SHP77 (cell line): ENCODE measurements at regions not wholly inside any gene's neighbourhood (a gene's known extent, or its start where the extent isn't known, plus 50 kb on each side); places are given as distances from the start of the nearest gene placed in this dataset.
"Not testable (repeated sequence)": the region's sequence is repeated elsewhere in the genome, so short reads cannot be mapped to it uniquely, and the experiment has no call there.

Source experiments
- DNase-seq, 2 experiments: peaks; one replicate each; lab custom pipeline; 2025; lab: John Stamatoyannopoulos, UW

DNA sequence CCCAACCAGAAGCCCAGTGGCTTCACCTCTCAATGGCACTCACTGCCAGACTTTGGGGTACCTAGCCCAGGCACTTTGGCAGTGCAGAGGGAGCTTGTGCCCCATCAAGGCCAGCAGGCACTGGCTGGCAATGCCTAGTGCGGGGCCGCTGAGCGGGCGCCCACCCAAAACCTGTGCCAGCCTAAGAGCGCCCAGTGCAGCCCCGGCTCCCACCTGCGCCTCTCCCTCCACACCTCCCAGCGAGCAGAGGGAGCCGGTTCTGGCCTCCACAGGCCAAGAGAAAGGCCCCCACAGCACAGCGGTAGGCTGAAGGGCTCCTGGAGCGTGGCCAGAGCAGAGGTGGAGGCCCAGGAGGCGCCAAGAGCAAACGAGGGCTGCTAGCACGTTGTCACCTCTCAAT is 930.8 kb downstream of the IPMK start:
- DNase-seq, result no peak

DNA sequence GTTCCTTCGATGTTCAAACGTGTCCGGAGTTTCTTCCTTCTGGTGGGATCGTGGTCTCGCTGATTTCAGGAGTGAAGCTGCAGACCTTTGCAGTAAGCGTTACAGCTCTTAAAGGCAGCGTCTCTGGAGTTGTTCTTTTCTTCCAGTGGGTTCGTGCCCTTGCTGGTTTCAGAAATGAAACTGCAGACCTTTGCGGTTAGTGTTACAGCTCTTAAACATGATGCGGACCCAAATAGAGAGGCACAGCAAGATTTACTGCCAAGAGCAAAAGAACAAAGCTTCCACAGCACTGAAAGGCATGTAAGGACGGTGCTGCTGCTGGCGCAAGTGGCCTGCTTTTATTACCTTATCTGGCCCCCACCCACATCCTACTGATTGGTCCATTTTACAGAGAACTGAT is 931.4 kb downstream of the IPMK start:
- DNase-seq, result no peak

DNA sequence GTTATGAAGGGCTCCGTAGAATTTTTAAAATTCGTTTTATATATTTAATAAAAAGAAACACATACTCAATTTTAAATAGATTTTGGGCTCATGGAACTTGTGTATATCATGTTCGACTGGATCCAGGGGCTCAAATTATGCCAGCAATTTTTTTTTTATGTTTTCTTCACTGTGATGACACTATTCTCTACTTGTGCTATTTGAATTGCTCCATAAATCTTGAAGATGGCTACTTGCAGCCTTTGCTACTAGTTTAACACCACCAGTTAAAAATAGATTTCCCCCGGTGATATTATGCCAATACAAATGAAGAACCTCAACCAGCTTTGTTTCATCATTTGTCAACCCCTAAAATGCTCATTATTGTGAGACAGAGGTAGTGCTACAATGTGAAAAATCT is 933.2 kb downstream of the IPMK start:
- DNase-seq, result no peak

DNA sequence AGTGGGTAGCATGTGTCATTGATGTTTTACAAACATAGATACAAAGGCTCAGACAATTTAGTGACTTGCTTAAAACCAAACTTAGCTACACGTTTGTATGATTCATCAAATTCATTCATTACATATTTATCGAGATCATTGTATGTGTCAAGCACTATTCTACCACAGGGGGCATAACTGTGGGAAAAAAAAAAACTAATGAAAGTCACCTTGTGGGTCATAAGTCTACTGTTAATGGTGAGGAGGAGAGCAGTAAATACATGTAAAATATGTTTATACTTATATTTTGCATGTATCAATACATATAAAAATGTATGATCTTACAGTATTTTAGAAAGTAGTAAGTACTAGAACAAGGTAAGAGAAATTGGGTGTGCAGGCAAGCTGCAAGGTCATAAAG is 933.8 kb downstream of the IPMK start:
- no peak for DNase-seq

DNA sequence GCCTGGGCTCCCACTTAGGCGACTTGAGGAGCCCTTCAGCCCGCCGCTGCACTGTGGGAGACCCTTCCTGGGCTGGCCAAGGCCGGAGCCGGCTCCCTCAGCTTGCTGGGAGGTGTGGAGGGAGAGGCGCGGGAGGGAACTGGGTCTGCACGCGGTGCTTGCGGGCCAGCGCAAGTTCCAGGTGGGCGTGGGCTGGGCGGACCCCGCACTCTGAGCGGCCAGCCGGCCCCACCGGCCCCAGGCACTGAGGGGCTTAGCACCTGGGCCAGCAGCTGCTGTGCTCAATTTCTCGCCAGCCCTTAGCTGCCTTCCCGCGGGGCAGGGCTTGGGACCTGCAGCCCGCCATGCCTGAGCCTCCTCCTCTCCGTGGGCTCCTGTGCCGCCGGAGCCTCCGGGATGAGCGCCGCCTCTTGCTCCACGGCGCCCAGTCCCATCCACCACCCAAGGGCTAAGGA is 946.3 kb downstream of the IPMK start:
- not testable (repeated sequence) for DNase-seq

DNA sequence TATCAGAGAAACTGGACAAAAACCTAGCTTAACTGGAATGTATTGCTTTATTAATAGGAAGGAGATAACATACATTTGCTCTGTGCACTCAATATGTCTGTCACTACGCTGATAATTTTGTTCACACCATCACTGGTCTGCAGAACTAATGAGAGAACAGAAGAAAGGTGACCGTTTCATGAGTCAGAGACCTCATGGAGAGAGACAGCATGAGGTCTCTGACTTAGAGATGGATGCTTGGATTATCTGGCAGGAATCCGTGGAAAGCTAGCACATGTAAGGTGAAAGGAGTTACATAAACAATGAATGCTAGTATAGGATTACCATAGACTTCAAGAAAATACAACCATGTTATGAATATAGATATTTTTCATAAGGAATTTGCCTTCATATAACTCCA is 947.3 kb downstream of the IPMK start:
- DNase-seq, result no peak

DNA sequence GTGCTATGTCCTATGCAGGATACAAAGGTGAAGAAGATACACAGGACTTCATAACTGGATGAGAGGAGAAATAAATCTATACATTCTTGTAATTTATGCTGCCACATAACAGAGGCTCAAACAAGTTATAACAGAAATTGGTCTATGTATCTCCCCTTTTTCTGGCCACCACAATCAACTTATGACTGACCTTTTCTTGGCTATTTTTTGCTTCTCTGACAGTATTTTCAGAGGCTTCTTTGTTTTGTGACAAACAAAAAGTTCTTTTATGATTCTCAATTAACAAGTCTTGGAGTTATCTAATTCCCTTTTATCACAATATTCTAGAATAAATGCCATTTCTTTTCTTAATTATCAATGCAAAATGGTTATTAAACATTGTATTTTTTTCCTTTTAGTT is 953.0 kb upstream of the ZWINT start:
- no peak for DNase-seq

DNA sequence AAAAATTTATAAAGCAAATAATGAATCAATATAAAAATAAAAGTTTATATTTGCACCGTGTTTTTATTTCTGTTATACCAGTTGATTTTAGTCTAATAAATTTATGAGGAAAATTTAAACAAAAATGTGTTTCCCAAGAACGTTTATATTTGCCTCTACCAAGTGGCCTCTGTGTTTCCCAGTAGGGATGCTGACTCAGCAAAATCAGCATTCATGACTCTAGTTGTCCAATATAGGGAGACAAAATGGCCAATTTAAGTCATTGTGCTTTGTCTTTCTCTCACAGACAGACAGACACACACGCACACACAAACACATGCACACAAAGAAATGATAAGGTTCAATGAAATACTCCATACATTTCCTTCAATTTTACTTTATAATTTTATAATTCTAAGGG is 942.5 kb upstream of the ZWINT start:
- DNase-seq, result no peak

DNA sequence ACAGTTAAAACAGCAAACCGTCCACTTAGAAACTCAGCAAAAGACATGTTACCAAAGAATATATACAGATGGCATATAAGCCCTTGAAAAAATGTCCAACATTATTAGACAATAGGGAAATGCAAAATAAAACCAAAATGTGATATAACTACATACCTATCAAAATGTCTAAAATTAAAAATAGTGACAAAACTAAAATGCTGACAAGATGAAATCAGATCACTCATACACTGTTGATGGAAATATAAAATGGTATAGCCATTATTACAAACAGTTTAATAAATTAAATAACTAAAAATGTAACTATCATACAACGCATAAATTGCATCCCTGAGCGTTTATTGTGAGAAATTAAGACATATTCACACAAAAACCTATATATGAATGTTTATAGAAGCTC is 939.7 kb upstream of the ZWINT start:
- no peak for DNase-seq

DNA sequence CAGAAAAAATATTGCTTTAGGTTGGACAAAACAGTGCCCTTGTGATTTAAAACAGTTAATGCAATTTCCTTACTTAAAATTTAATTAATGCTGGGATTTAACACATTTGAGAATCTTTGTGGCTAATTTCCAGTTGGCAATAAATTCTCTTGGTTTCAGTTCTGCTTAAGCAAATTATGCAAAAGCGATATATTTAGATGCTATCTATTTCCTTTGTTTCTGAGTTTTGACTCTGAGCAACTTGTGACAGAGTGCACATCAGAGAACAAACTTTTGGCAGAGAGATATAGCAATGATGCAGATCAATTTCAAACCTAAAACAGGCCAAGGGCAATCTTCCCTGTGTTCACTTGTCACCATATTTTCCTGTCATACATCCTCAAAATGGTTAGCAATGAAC is 933.6 kb upstream of the ZWINT start:
- DNase-seq, result no peak

DNA sequence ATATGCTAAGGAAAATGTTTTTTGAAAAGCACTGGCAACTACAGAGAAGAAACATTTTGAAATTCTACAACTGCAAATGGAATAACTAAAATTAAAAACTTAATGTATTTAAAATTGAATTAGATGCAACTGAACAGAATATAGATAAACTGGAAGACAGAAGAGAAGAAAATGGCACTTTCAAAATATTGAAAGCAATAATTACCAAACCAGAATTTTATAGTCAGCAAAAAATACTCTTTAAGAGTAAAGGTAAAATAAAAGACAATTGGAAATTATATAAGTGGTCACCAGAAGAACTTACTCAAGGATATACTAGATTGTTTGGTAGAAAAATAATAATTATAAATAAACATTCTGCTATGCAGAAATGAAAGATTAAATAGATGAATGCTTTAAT is 927.7 kb upstream of the ZWINT start:
- DNase-seq, result no peak

DNA sequence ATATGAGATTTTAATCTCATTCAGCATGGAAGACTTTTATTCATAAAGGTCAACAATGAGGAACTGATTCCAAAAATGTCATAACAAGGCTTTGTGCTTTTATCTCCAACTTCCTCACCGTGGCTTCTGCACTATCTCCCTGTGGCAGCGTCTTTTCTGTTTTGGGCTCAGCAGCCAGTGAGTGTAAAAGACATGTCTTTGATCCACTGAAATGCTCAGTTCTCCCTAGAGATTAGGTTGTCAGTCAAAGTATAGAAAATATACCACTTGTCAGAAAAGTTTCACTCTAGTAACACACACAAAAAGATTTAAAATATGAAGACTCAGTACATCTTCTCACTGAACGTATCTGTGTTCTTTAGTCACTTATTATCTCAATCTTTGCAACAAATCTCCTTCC is 901.8 kb upstream of the ZWINT start:
- no peak for DNase-seq

DNA sequence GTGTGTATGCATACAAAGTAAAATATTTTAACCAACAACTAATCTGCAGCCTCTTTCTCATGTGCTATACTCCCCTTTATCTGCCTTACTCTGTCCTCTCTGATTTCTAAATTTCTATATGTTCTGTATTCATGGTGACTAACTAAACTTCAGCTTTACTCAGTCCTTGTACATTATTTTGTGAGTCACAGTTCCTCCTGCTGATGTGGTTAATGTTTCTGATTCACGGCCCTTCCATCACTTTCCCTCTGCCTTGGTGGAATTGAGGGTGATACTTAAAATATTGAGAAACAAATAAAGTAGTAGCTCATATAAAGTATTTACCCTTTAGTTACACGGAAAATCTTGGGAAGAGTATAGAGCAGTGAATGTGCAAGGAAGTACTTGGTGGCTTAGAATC is 899.1 kb upstream of the ZWINT start:
- DNase-seq, result no peak

DNA sequence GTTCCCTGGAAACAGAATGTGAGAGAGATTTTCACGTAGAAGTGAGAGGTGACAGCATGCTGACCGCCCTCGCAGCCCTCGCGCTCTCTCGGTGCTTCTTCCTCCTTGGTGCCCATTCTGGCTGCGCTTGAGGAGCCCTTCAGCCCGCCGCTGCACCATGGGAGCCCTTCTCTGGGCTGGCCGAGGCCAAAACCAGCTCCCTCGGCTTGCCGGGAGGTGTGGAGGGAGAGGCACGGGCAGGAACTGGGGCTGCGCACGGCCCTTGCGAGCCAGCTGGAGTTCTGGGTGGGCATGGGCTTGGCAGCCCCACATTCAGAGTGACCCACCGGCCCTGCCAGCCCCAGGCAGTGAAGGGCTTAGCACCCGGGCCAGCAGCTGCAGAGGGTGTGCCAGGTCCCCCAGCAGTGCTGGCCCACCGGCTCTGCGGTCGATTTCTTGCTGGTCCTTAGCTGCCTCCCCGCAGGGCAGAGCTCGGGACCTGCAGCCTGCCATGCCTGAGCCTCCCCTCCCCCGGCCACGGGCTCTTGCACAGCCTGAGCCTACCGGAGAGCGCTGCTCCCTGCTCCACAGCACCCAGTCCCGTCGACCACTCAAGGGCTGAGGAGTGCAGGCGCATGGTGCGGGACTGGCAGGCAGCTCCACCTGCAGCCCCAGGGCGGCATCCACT is 888.7 kb upstream of the ZWINT start:
- no peak for DNase-seq

DNA sequence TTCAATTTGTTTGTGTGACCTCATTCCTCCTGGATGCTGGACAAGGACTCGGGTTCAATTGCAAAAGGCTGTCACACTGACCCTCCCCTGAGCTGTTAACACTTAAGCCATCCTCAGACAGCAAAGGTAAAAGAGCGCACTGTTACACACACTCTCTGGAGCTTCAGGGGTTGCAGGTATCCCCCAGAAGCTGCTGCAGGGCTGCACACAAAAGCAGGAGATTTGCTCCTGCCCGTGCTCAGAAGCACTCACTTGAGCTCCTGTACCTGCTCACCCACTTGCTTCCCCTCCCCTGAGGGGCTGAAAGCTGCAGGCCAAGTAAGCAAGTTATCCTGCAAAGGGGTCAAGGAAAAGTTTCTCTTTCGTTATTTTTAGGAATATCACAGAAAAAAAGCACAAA is 886.2 kb upstream of the ZWINT start:
- no peak for DNase-seq

DNA sequence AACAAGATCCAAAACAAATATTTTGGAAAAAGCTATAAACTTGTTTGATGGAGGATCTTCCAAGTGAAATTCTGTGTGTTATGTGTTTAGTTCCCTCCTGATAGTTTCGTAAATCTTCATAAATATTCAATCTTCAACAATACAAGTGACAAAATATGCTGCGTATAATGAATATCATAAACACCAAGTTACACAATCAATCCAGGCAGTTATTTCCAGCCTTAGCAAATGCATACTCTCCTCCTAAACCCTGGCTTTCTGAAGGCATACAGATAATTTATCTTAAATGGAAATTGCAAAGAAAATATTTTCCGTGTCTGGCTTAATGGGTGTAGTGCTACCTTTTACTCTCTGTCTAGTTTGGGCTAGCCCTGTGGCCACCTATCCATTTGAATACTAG is 864.9 kb upstream of the ZWINT start:
- DNase-seq, result no peak

DNA sequence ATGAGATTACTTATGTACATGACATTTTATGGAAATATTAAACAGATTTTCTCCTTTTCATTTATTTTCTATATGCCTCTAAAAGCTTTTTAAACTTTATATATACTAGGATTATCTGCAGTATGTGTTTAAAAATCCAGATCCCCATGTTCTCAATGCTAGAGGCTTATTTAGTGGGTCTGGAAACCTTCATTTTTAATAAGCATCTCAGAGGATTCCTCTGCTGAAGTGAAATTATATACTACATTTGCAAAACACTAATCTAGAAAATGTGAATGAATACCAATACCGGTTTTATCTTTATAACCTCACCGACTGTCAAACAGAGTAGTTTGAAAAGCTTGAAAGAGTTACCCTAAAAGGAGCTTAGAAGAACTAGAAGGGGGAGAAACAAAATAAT is 863.8 kb upstream of the ZWINT start:
- no peak for DNase-seq

DNA sequence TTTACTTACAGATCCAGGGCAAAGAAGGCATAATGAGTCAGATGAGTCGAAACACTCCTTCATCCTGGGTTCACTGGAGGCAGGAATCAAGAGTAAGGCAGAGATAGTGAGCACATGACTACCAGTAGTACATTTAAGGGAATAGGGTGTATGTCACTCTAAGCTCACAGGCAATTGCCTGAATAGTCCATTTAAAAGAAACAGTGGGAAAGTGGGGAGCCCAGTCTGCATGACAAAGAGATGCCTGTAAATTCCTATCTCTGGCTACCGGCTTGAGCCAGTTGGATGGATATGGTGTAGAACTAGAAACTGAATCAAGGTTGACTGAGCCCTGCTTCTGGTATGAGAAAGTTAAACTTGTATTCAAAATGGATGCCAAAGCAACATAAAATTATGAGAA is 861.5 kb upstream of the ZWINT start:
- DNase-seq, result no peak

DNA sequence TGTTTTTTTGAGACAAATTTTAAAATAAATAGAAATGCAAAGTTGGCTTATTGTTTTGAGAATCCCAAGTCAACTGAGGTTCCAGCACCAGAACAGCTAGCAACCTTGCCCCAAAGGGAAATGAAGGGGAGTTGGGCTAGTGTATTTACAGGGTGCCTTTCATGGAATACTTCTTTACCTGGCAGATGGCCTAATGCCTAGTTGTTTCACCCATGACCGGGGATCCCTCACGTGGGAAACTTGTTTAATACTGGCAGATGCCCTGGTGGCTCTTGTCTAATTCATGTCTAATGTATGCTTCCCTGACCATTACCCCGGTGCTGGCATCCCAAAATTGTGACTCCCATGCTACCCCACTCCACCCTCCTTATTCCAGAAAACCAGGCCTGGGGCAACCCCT is 861.1 kb upstream of the ZWINT start:
- no peak for DNase-seq

DNA sequence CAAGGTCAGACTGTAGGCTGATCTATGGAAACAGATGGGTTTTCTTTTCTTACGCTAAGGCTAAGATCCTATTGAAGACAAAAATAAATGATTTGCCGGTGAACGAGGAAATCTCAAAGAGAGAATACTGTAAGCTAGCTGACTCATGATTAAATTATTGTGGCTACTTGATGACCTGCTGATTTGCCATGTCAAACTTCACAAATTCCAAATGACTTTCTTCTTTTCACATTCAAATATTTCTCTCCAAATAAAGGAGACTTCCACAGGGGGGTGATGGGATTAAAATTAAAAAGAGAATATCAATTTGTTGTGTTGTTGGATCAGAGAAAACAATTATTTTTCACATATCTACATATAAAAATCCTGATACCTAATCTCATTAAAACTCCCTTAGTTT is 860.6 kb upstream of the ZWINT start:
- DNase-seq, result no peak

DNA sequence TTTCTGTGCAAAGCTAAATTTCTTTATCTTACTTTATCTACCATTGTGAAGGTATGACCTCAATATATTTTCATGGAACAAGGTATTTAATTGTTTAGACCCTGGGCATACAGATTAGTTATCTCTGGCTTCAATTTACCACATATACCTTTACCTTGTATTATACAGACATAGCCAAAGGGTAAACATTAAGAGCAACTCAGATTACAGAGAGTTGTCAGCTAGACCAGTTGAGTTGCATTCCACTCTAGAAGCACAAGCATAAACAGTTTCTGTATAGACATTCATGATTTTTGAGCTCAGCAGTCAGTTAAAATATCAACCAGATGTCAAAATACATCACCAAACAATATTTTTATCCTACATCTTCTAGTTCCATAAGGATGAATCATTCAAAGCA is 857.3 kb upstream of the ZWINT start:
- no peak for DNase-seq

DNA sequence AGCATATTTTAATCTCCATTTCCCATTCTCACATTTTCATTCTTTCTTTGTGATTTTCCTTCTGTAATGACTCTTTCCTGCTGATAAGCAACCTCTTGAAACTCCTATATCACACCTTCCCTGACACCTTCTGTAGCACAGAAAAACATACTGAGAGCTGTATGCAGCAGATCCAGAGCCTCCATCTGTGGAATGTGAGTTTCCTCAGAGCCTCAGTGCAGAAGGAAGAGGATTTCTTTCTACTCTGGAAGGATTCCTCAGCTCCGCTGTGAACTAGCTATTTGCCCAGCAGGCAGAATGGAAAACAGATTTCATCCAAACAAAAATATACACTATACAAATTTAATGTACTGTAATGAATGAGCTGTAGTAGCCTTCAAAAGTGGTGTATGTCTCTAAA is 841.3 kb upstream of the ZWINT start:
- no peak for DNase-seq

DNA sequence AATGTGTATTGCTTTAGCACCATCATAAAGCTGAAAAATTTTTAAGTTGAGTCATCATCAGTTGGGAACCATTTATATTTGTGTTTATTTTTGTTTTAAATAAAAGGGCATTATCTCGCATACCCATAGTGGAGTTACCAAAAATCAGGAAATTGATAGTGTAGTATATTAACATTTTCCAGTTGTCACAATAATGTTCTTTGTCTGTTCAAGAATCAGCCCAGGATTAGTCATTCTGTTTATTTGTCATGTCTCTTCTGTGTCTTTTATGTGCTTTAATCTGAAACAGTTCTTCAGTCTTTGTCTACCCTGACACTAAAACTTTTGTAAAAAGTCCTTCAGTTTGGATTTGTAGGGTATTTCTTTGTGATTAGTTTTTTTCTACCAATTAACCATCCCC is 827.8 kb upstream of the ZWINT start:
- no peak for DNase-seq

DNA sequence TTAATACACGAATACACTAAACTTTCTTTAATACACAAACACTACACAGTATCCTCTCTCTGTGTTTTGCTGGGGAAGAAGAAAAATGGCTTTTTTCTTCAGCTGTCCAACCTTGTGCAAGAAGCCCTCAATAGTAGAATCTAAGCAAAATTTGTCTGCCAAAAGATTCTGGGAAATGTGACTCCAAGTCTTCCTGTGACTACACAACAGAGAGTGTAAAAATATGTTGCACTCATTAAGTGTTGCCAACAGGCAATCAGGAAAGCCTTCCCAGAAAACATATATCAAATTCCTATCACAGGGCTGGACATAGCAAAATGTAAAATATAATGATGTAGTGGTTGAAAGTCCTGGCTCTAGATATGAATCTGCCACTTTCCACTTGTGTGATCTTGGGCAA is 825.1 kb upstream of the ZWINT start:
- no peak for DNase-seq

DNA sequence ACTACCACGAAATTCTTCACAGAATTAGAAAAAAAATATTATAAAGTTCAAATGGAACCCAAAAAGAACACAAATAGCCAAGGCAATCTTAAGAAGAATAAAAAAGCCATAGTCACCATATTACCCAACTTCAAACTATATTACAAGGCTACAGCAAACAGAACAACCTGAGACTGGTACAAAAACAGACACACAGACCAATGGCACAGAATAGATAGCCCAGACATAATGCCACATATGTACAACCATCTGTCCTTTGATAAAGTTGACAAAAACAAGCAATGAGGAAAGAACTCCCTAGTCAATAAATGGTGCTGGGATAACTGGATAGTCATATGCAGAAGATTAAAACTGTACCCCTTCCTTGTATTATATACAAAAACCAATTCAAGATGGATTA is 808.5 kb upstream of the ZWINT start:
- DNase-seq, result no peak
